ENCODE measurements at regions not wholly inside any gene's neighbourhood (a gene's known extent, or its start where the extent isn't known, plus 50 kb on each side); places are given as distances from the start of the nearest gene placed in this dataset.

DNA sequence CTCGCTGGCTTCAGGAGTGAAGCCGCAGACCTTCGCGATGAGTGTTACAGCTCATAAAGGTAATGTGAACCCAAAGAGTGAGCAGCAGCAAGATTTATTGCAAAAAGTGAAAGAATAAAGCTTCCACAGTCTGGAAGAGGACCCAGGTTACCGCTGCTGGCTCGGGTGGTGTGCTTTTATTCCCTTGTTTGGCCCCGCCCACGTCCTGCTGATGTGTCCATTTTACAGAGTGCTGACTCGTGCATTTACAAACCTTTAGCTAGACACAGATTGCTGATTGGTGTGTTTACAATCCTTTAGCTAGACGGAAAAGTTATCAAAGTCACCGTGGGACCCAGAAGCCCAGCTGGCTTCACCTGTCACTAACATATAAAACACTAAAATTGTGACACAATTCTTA, 1464.5 kb downstream of the ZPLD1 start:
- no peak overlapping the region for H2AFZ ChIP-seq (ENCODE audit: control insufficient read depth, low read length)
- H3K36me3 ChIP-seq (ENCODE audit: control insufficient read depth in 2 of 2, extremely low read depth in 1 of 2, insufficient read depth in 2 of 2, low read length in 2 of 2), result no peaks in the 10 kb centered on the region
- H3K27ac ChIP-seq (ENCODE audit: control insufficient read depth, insufficient read depth, low read length), result no peak overlapping the region
- FAIRE-seq, result no peak
- no peaks in the 10 kb centered on the region for H3K27me3 ChIP-seq (ENCODE audit: control insufficient read depth, extremely low read depth, insufficient read depth, low read length)
- dilution Hi-C loops (cut with MboI; ENCODE audit: extremely low pct_ligation_motif_present, low sequenced_read_pairs), result no loop called here
- no peak for DNase-seq (ENCODE audit: low read depth, low spot score)
- no peaks in the 10 kb centered on the region for H4K20me1 ChIP-seq (ENCODE audit: control insufficient read depth, extremely low read depth, insufficient read depth, low read length)
- no peaks in the 10 kb centered on the region for H3K9me1 ChIP-seq (ENCODE audit: control insufficient read depth, extremely low read depth, insufficient read depth, low read length)
- TF ChIP-seq EZH2 (IDR thresholded peaks at IDR 0.05; ENCODE audit: low read length), result no peak
- TF ChIP-seq, protein P1, sequence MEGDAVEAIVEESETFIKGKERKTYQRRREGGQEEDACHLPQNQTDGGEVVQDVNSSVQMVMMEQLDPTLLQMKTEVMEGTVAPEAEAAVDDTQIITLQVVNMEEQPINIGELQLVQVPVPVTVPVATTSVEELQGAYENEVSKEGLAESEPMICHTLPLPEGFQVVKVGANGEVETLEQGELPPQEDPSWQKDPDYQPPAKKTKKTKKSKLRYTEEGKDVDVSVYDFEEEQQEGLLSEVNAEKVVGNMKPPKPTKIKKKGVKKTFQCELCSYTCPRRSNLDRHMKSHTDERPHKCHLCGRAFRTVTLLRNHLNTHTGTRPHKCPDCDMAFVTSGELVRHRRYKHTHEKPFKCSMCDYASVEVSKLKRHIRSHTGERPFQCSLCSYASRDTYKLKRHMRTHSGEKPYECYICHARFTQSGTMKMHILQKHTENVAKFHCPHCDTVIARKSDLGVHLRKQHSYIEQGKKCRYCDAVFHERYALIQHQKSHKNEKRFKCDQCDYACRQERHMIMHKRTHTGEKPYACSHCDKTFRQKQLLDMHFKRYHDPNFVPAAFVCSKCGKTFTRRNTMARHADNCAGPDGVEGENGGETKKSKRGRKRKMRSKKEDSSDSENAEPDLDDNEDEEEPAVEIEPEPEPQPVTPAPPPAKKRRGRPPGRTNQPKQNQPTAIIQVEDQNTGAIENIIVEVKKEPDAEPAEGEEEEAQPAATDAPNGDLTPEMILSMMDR (optimal IDR thresholded peaks at IDR 0.05 in 1 of 3, IDR thresholded peaks at IDR 0.05 in 1 of 3, conservative IDR thresholded peaks at IDR 0.05 in 1 of 3; ENCODE audit: extremely low read depth in 1 of 3, insufficient read depth in 2 of 3, low read length in 3 of 3), result no peak
- H3K79me2 ChIP-seq (ENCODE audit: control insufficient read depth, insufficient read depth, low read length), result no peaks in the 10 kb centered on the region
- H3K9me3 ChIP-seq (ENCODE audit: control insufficient read depth, low read depth, low read length), result no peaks in the 10 kb centered on the region
- no peaks in the 10 kb centered on the region for H3K4me1 ChIP-seq (ENCODE audit: control insufficient read depth, extremely low read depth, insufficient read depth, low read length)
- H3K4me3 ChIP-seq (ENCODE audit: control insufficient read depth in 2 of 3, extremely low read depth in 1 of 3, insufficient read depth in 2 of 3, low read depth in 1 of 3, low read length in 3 of 3), result no peak overlapping the region
- H3K4me2 ChIP-seq (ENCODE audit: control insufficient read depth, extremely low read depth, insufficient read depth, low read depth, low read length), result no peak overlapping the region
- H3K9ac ChIP-seq (ENCODE audit: control insufficient read depth, extremely low read depth, insufficient read depth, low read length), result no peak overlapping the region

DNA sequence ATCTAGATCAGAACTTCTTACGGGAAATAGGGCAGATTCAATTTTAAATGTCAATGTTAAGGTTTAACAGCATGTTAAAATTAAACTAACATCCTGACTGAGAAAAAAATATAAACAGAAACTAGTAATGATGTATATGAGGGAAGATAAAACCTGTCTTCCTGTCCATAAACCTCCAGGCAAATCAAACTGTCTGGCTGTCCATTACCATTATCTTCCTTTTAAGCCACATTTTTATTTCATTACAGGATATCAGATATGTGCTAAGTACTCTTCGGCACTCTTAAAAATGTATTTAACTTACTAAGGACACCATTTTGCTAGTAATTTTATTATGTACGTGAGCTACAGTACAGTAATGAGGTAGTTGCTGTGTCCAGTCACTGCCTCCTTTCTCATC, 1461.7 kb upstream of the ALCAM start:
- Histone ChIP-seq H2AFZ (ENCODE audit: control insufficient read depth, low read length) (no peak overlapping the region), H3K9me1 (ENCODE audit: control insufficient read depth, extremely low read depth, insufficient read depth, low read length) (no peaks in the 10 kb centered on the region), H3K27ac (ENCODE audit: control insufficient read depth, insufficient read depth, low read length) (no peak overlapping the region), H3K79me2 (ENCODE audit: control insufficient read depth, insufficient read depth, low read length) (no peaks in the 10 kb centered on the region), H3K36me3 (ENCODE audit: control insufficient read depth in 2 of 2, extremely low read depth in 1 of 2, insufficient read depth in 2 of 2, low read length in 2 of 2) (no peaks in the 10 kb centered on the region), H3K9me3 (ENCODE audit: control insufficient read depth, low read depth, low read length) (no peaks in the 10 kb centered on the region), H3K4me2 (ENCODE audit: control insufficient read depth, extremely low read depth, insufficient read depth, low read depth, low read length) (no peak overlapping the region), H3K4me3 (ENCODE audit: control insufficient read depth in 2 of 3, extremely low read depth in 1 of 3, insufficient read depth in 2 of 3, low read depth in 1 of 3, low read length in 3 of 3) (no peak overlapping the region), H3K9ac (ENCODE audit: control insufficient read depth, extremely low read depth, insufficient read depth, low read length) (no peak overlapping the region), H3K27me3 (ENCODE audit: control insufficient read depth, extremely low read depth, insufficient read depth, low read length) (no peaks in the 10 kb centered on the region), H4K20me1 (ENCODE audit: control insufficient read depth, extremely low read depth, insufficient read depth, low read length) (no peaks in the 10 kb centered on the region), H3K4me1 (ENCODE audit: control insufficient read depth, extremely low read depth, insufficient read depth, low read length) (no peaks in the 10 kb centered on the region)
- FAIRE-seq (no peak), DNase-seq (ENCODE audit: low read depth, low spot score) (no peak)
- TF ChIP-seq, protein P1 (optimal IDR thresholded peaks at IDR 0.05 in 1 of 3, IDR thresholded peaks at IDR 0.05 in 1 of 3, conservative IDR thresholded peaks at IDR 0.05 in 1 of 3; ENCODE audit: extremely low read depth in 1 of 3, insufficient read depth in 2 of 3, low read length in 3 of 3), result no peak
- no peak for TF ChIP-seq EZH2 (IDR thresholded peaks at IDR 0.05; ENCODE audit: low read length)
- dilution Hi-C loops (cut with MboI; ENCODE audit: extremely low pct_ligation_motif_present, low sequenced_read_pairs), result no loop called here
